ENCODE measurements at regions not wholly inside any gene's neighbourhood (a gene's known extent, or its start where the extent isn't known, plus 50 kb on each side); places are given as distances from the start of the nearest gene placed in this dataset.

DNA sequence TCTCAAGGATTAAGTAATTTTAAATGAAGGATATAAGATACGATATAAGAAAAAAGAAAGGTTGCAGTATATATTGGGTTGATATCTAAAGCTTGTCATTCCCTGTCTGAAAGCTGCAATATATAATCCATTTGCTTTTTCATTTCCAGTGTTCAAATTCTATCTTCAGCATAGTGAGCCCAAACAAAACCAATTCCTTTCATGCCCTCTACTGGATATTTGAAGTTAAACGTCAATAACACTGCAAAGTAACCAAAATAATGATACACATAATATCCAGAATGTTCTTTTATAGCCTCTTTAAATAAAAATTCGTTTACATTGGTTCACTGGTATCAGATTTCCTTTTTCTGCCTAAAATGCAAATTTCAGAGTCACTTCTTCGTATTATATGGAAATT is 64.5 kb upstream of the DAAM1 start:
- peak; percentile 19 for TF ChIP-seq CTCF (IDR thresholded peaks at IDR 0.05)
- Histone ChIP-seq H3K4me2 (ENCODE audit: low read length) (no peak overlapping the region), H3K27ac (no peak overlapping the region), H3K27me3 (ENCODE audit: control insufficient read depth, insufficient read depth, low read length) (no peaks in the 10 kb centered on the region), H3K9me3 (ENCODE audit: control insufficient read depth, low read length) (no peaks in the 10 kb centered on the region), H3K4me1 (peaks cover 6% of the 10 kb centered on the region), H2AFZ (no peak overlapping the region), H3K9ac (no peak overlapping the region), H3K79me2 (no peaks in the 10 kb centered on the region), H3K4me3 (ENCODE audit: low read depth, low read length) (no peak overlapping the region), H3K36me3 (ENCODE audit: control insufficient read depth, insufficient read depth, low read length) (no peaks in the 10 kb centered on the region)

DNA sequence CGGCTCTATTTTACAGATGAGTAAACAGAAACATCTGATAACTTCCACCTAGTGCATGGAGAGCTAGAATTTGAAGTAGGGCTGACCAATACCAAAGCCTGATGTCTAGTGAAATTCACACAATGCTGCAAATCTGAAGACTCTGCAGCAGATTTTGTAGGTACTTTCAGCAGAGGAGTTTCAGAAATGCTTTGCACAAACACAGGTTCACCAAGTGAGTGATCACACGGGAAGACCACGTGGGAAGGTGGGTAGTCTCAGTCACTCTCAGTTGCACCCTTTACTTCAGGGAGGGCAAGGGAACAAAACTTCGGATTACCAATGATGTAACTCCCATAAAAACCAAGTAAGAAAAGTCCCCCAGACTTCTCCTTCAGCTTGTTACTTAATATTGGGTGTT is 63.3 kb upstream of the DAAM1 start:
- Histone ChIP-seq H2AFZ (no peak overlapping the region), H3K79me2 (no peaks in the 10 kb centered on the region), H3K36me3 (ENCODE audit: control insufficient read depth, insufficient read depth, low read length) (no peaks in the 10 kb centered on the region), H3K4me1 (peaks cover 7% of the 10 kb centered on the region), H3K9ac (no peak overlapping the region), H3K4me2 (ENCODE audit: low read length) (no peak overlapping the region), H3K9me3 (ENCODE audit: control insufficient read depth, low read length) (no peaks in the 10 kb centered on the region), H3K4me3 (ENCODE audit: low read depth, low read length) (no peak overlapping the region), H3K27me3 (ENCODE audit: control insufficient read depth, insufficient read depth, low read length) (no peaks in the 10 kb centered on the region), H3K27ac (no peak overlapping the region)
- no peak for TF ChIP-seq CTCF (IDR thresholded peaks at IDR 0.05)

DNA sequence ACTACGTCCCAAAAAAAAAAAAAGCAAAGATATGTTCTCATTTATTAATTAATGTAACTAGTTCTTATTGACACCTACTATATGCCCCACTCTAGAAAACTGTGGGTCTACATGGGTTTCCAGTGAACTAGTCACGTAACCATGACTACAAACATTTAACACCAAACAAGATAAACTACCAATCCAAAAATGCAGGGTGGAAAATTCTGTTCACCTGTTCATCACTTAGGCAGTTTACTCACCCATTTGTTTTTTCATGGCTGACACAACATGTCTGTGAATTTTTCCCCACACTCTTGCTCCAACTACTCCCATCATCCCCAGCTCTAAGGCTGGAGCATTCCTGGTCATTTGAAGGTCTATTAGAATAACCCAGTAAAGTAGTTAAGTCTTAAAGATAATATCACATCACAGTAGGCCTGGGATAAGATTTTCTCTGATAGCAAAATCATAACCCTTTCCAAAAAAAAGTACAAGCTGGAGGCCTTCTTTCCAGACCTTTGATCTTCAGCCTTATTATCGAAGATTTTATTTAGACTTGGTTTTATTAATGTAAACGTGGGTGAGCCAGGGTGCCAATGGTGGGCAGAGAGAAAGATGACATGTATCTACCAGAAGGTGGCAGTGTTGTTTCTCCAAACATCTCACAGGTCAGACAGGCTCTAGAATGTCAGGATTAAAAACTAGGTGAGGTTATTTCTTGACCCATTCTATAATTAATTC is 61.6 kb upstream of the DAAM1 start:
- Histone ChIP-seq H3K27me3 (ENCODE audit: control insufficient read depth, insufficient read depth, low read length) (no peaks in the 10 kb centered on the region), H2AFZ (no peak overlapping the region), H3K27ac (no peak overlapping the region), H3K4me3 (ENCODE audit: low read depth, low read length) (no peak overlapping the region), H3K9me3 (ENCODE audit: control insufficient read depth, low read length) (no peaks in the 10 kb centered on the region), H3K4me1 (peaks cover 11% of the 10 kb centered on the region), H3K4me2 (ENCODE audit: low read length) (no peak overlapping the region), H3K36me3 (ENCODE audit: control insufficient read depth, insufficient read depth, low read length) (no peaks in the 10 kb centered on the region), H3K9ac (no peak overlapping the region), H3K79me2 (no peaks in the 10 kb centered on the region)
- TF ChIP-seq CTCF (IDR thresholded peaks at IDR 0.05) = peak; percentile 80

DNA sequence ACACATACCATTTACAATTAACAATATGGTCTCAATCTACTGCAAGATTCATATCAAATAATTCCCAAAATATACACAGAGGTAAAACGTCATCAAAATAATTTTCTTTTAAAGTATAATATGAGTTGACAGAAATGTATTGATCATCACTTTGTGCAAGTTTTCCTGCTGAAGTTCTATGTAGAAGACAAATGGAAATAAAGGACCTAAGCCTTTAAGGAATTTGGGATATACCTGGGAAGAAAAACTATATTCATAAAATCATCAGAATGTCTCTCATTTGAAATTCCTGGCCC is 61.1 kb upstream of the DAAM1 start:
- Histone ChIP-seq H3K4me1 (peaks cover 10% of the 10 kb centered on the region), H3K4me3 (ENCODE audit: low read depth, low read length) (no peak overlapping the region), H3K27ac (no peak overlapping the region), H3K79me2 (no peaks in the 10 kb centered on the region), H3K4me2 (ENCODE audit: low read length) (no peak overlapping the region), H3K9ac (no peak overlapping the region), H3K36me3 (ENCODE audit: control insufficient read depth, insufficient read depth, low read length) (no peaks in the 10 kb centered on the region), H3K27me3 (ENCODE audit: control insufficient read depth, insufficient read depth, low read length) (no peaks in the 10 kb centered on the region), H2AFZ (no peak overlapping the region), H3K9me3 (ENCODE audit: control insufficient read depth, low read length) (no peaks in the 10 kb centered on the region)
- TF ChIP-seq CTCF (IDR thresholded peaks at IDR 0.05) = no peak

- Histone ChIP-seq H3K9ac (no peak overlapping the region), H3K4me1 (peaks cover 10% of the 10 kb centered on the region)
Measured at GRCh38 chr14:59130462-59130861, 58.0 kb upstream of the DAAM1 start.

More at GRCh38 chr14:59130462-59130861, 58.0 kb upstream of the DAAM1 start:
- Histone ChIP-seq H3K4me2 (ENCODE audit: low read length) (no peak overlapping the region), H3K36me3 (ENCODE audit: control insufficient read depth, insufficient read depth, low read length) (no peaks in the 10 kb centered on the region), H3K79me2 (no peaks in the 10 kb centered on the region), H3K27me3 (ENCODE audit: control insufficient read depth, insufficient read depth, low read length) (no peaks in the 10 kb centered on the region), H2AFZ (peak overlapping the region; percentile 77), H3K4me3 (ENCODE audit: low read depth, low read length) (no peak overlapping the region), H3K9me3 (ENCODE audit: control insufficient read depth, low read length) (no peaks in the 10 kb centered on the region), H3K27ac (peak overlapping the region; percentile 43)
- no peak for TF ChIP-seq CTCF (IDR thresholded peaks at IDR 0.05)

All from parathyroid adenoma (tissue), 2 donors.